Endothelial cell of umbilical vein (primary cell): ENCODE measurements at regions not wholly inside any gene's neighbourhood (a gene's known extent, or its start where the extent isn't known, plus 50 kb on each side); places are given as distances from the start of the nearest gene placed in this dataset.

Experiments
- BruUV-seq: library from RNA; stranded (reverse); fragments of 400-500 nt; replicated peaks from 2 replicates; lab custom pipeline; 2021; lab: Mats Ljungman, UMichigan
- CTCF ChIA-PET: fragments of 300-600, 350-600 bp; sonication (Branson Sonifier 250); formaldehyde crosslinking; loops from one replicate; lab custom pipeline; 2021; ENCODE audit warnings: antibody characterized with exemption, inconsistent platforms; lab: Charles Lee
- POLR2A ChIA-PET: fragments of 300-600, 350-600 bp; sonication (Branson Sonifier 250); formaldehyde crosslinking; loops from one replicate; lab custom pipeline; 2021; ENCODE audit warnings: antibody characterized with exemption, inconsistent platforms; lab: Charles Lee
- DNase-seq: peaks from one replicate; pipeline ENCODE4 v3.0.0-alpha.2; 2011; ENCODE audit warnings: low read depth, low spot score
- FAIRE-seq: peaks from 2 replicates; lab custom pipeline; 2011; peaks lifted over from hg19 to GRCh38; lab: Jason Lieb, UNC
- H2AFZ ChIP-seq: 2 replicates; pipeline ENCODE4 v1.6.0; 2012; ENCODE audit warnings: low read depth, low read length, control low read depth, inconsistent platforms
- H3K27ac ChIP-seq: 2 replicates; pipeline ENCODE4 v1.5.1; 2011; ENCODE audit warnings: low read depth, mild to moderate bottlenecking, control low read depth, low read length, moderate library complexity; ENCODE audit not compliant: insufficient read depth
- H3K27me3 ChIP-seq, 2 experiments: 2 replicates each; pipeline versions ENCODE4 v1.6.0 to v1.6.1; 2011; ENCODE audit warnings: low read length in 2 of 2, mixed read lengths in 1 of 2; ENCODE audit not compliant: control insufficient read depth in 2 of 2, insufficient read depth in 2 of 2
- H3K36me3 ChIP-seq, 2 experiments: 2 replicates in 1 of 2; 3 replicates in 1 of 2; pipeline ENCODE4 v1.5.1; 2011; ENCODE audit warnings: low read length in 2 of 2, mild to moderate bottlenecking in 1 of 2, moderate library complexity in 1 of 2; ENCODE audit not compliant: control insufficient read depth in 2 of 2, insufficient read depth in 2 of 2; ENCODE audit errors: extremely low read depth in 1 of 2
- H3K4me1 ChIP-seq: 3 replicates; pipeline ENCODE4 v1.5.1; 2011; ENCODE audit warnings: mild to moderate bottlenecking, low read length; ENCODE audit not compliant: control insufficient read depth, insufficient read depth; ENCODE audit errors: extremely low read depth
- H3K4me2 ChIP-seq: 2 replicates; pipeline ENCODE4 v1.6.1; 2011; ENCODE audit warnings: low read length, control low read depth, mixed read lengths; ENCODE audit not compliant: insufficient read depth
- H3K4me3 ChIP-seq, 3 experiments: fragments of 200-600 bp in 1 of 3; sonication (generic), shearing (Covaris generic) in 1 of 3; replicated peaks in 1 of 3; 2 replicates each; pipeline ENCODE4 v1.5.1; 2011 to 2016; ENCODE audit warnings: control low read depth in 3 of 3, low read length in 3 of 3, mild to moderate bottlenecking in 2 of 3, inconsistent platforms in 1 of 3, low read depth in 1 of 3, moderate library complexity in 1 of 3; ENCODE audit not compliant: insufficient read depth in 1 of 3
- H3K79me2 ChIP-seq: 2 replicates; pipeline ENCODE4 v1.6.0; 2012; ENCODE audit warnings: low read length, inconsistent platforms; ENCODE audit not compliant: control insufficient read depth, insufficient read depth
- H3K9ac ChIP-seq: replicated peaks from 2 replicates; pipeline ENCODE3; 2011; ENCODE audit warnings: low read length, control low read depth; ENCODE audit not compliant: insufficient read depth; ENCODE audit errors: extremely low read depth
- H3K9me1 ChIP-seq: replicated peaks from 3 replicates; pipeline ENCODE4 v1.6.0; 2011; ENCODE audit warnings: mild to moderate bottlenecking, low read length; ENCODE audit not compliant: control insufficient read depth, insufficient read depth; ENCODE audit errors: extremely low read depth
- H3K9me3 ChIP-seq: replicated peaks from 2 replicates; pipeline ENCODE4 v1.5.1; 2012; ENCODE audit warnings: low read length, inconsistent platforms; ENCODE audit not compliant: control insufficient read depth, insufficient read depth
- H4K20me1 ChIP-seq: replicated peaks from 2 replicates; pipeline ENCODE3; 2011; ENCODE audit warnings: mild to moderate bottlenecking, low read length; ENCODE audit not compliant: control insufficient read depth, insufficient read depth; ENCODE audit errors: extremely low read depth
- CTCF ChIP-seq, 2 donors: IDR thresholded peaks; 1 replicate in 1 of 2; 2 replicates in 1 of 2; pipeline ENCODE4 v1.5.1; 2011; ENCODE audit warnings: low read length in 2 of 2, mild to moderate bottlenecking in 2 of 2, moderate library complexity in 2 of 2, control low read depth in 1 of 2, inconsistent platforms in 1 of 2, low read depth in 1 of 2; ENCODE audit not compliant: insufficient read depth in 1 of 2; ENCODE audit errors: extremely low read depth in 1 of 2
- EZH2 ChIP-seq: IDR thresholded peaks from 2 replicates; pipeline ENCODE4 v1.6.1; 2012; ENCODE audit warnings: borderline replicate concordance, low read depth, mild to moderate bottlenecking, moderate library complexity, low read length, inconsistent platforms; ENCODE audit not compliant: severe bottlenecking
- FOS ChIP-seq: IDR thresholded peaks from 2 replicates; pipeline ENCODE4 v1.6.1; 2011; ENCODE audit warnings: mild to moderate bottlenecking, low read length, moderate library complexity, borderline replicate concordance; ENCODE audit not compliant: insufficient read depth
- GATA2 ChIP-seq: IDR thresholded peaks from 2 replicates; pipeline ENCODE4 v1.7.0; 2011; ENCODE audit warnings: low read depth, mild to moderate bottlenecking, moderate library complexity, mixed read lengths, low read length; ENCODE audit not compliant: insufficient read length, insufficient read depth
- JUN ChIP-seq: IDR thresholded peaks from 2 replicates; pipeline ENCODE4 v1.6.1; 2011; ENCODE audit warnings: borderline replicate concordance, low read depth; ENCODE audit not compliant: insufficient read length, insufficient read depth
- MAX ChIP-seq: IDR thresholded peaks from 2 replicates; pipeline ENCODE4 v1.6.1; 2011; ENCODE audit not compliant: insufficient read depth, insufficient read length
- MYC ChIP-seq: IDR thresholded peaks from one replicate; pipeline ENCODE4 v1.6.1; 2011; ENCODE audit warnings: mild to moderate bottlenecking, low read depth, low read length
- POLR2A ChIP-seq: IDR thresholded peaks from 2 replicates; pipeline ENCODE4 v1.6.1; 2012; ENCODE audit warnings: low read depth, mild to moderate bottlenecking, control low read depth, low read length
- POLR2AphosphoS5 ChIP-seq: IDR thresholded peaks from 2 replicates; pipeline ENCODE4 v1.6.1; 2012; ENCODE audit warnings: low read depth, mild to moderate bottlenecking, control low read depth, low read length, moderate library complexity; ENCODE audit not compliant: insufficient read depth
- dilution Hi-C: fragments of 300-500 bp; cut with MboI; formaldehyde crosslinking; loops from one replicate; pipeline ENCODE4 v1.15.0; 2019; ENCODE audit warnings: low sequenced_read_pairs; ENCODE audit not compliant: extremely low pct_ligation_motif_present
- intact Hi-C: fragments of 100-400 bp; cut with micrococcal nuclease; formaldehyde crosslinking; loops from one replicate; pipeline ENCODE4 v1.10.0; 2022

GRCh38 chr10:43930243-43930642, 281.6 kb upstream of the ZNF32 start:
- Histone ChIP-seq H3K27me3 (peaks cover 0 to 2% of the 10 kb centered on the region in 2 experiments), H3K4me2 (no peak overlapping the region), H3K36me3 (no peaks in the 10 kb centered on the region), H3K79me2 (no peaks in the 10 kb centered on the region), H3K9me3 (no peaks in the 10 kb centered on the region), H2AFZ (no peak overlapping the region), H3K4me3 (no peak overlapping the region), H4K20me1 (no peaks in the 10 kb centered on the region), H3K9me1 (no peaks in the 10 kb centered on the region), H3K9ac (no peak overlapping the region), H3K27ac (no peak overlapping the region), H3K4me1 (no peaks in the 10 kb centered on the region)
- intact Hi-C loops (no loop called here), dilution Hi-C loops (no loop called here)
- ChIA-PET CTCF (no interaction called here), POLR2A (no interaction called here)
- TF ChIP-seq MYC (no peak), JUN (no peak), POLR2AphosphoS5 (no peak), FOS (no peak), MAX (no peak), GATA2 (no peak), CTCF (IDR thresholded peaks at IDR 0.05; ENCODE audit: extremely low read depth in 1 of 2, insufficient read depth in 1 of 2, low read depth in 1 of 2, low read length in 2 of 2) (no peak), EZH2 (no peak), POLR2A (no peak)
- DNase-seq = no peak
- no TSS peak for BruUV-seq
- no peak for FAIRE-seq
